Lower leg skin (tissue), 3 donors: ENCODE measurements at regions not wholly inside any gene's neighbourhood (a gene's known extent, or its start where the extent isn't known, plus 50 kb on each side); places are given as distances from the start of the nearest gene placed in this dataset.
"Not testable (repeated sequence)": the region's sequence is repeated elsewhere in the genome, so short reads cannot be mapped to it uniquely, and the experiment has no call there.

ENCODE experiments used
- POLR2A ChIP-seq, 2 donors: fragments of 450-650 bp; IDR thresholded peaks; one replicate each; pipeline ENCODE4 v1.6.1; 2016 to 2017; ENCODE audit warnings: antibody characterized with exemption in 2 of 2, mild to moderate bottlenecking in 1 of 2, moderate library complexity in 1 of 2
- TF ChIP-seq, protein P1 (sequence below), 3 donors: fragments of 450-650 bp; IDR thresholded peaks; one replicate each; pipeline ENCODE4 v1.5.1; 2016; ENCODE audit warnings: antibody characterized with exemption in 3 of 3, mild to moderate bottlenecking in 3 of 3, moderate library complexity in 2 of 3

DNA sequence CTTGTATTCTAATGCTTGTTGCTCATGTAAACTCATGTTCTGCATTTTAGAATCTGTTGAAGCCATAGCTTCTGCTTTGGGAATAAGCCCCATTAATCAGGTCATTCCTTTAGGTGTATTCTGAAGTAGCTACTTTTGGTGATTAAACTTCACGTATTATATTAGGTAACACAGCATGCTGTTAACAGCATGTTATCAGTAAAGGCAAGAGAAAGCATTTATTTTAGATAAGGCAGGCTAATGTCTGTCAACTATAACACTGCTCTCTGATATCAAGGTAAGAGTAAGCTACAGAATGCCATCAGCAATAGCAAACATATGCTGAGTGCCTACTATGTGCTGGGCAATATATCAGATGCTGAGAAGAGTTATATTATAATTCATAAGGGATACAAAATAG lies 726.4 kb downstream of the TTLL7 start:
- TF ChIP-seq POLR2A (IDR thresholded peaks at IDR 0.05): not testable (repeated sequence)
- TF ChIP-seq, protein P1, sequence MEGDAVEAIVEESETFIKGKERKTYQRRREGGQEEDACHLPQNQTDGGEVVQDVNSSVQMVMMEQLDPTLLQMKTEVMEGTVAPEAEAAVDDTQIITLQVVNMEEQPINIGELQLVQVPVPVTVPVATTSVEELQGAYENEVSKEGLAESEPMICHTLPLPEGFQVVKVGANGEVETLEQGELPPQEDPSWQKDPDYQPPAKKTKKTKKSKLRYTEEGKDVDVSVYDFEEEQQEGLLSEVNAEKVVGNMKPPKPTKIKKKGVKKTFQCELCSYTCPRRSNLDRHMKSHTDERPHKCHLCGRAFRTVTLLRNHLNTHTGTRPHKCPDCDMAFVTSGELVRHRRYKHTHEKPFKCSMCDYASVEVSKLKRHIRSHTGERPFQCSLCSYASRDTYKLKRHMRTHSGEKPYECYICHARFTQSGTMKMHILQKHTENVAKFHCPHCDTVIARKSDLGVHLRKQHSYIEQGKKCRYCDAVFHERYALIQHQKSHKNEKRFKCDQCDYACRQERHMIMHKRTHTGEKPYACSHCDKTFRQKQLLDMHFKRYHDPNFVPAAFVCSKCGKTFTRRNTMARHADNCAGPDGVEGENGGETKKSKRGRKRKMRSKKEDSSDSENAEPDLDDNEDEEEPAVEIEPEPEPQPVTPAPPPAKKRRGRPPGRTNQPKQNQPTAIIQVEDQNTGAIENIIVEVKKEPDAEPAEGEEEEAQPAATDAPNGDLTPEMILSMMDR (IDR thresholded peaks at IDR 0.05): not testable (repeated sequence)
